SH-SY5Y (cell line): ENCODE measurements at regions not wholly inside any gene's neighbourhood (a gene's known extent, or its start where the extent isn't known, plus 50 kb on each side); places are given as distances from the start of the nearest gene placed in this dataset.

Source experiments
- GATA2 ChIP-seq: IDR thresholded peaks from 2 replicates; pipeline ENCODE4 v1.6.1; 2011; ENCODE audit warnings: mild to moderate bottlenecking, low read depth, low read length
- GATA3 ChIP-seq: IDR thresholded peaks from 2 replicates; pipeline ENCODE4 v1.6.1; 2011; ENCODE audit warnings: low read depth, mild to moderate bottlenecking, low read length, moderate library complexity

GRCh38 chr6:164578616-164579015, 730.8 kb downstream of the C6orf118 start:
- TF ChIP-seq GATA2 (no peak), GATA3 (no peak)
